CMK (cell line): ENCODE measurements at regions not wholly inside any gene's neighbourhood (a gene's known extent, or its start where the extent isn't known, plus 50 kb on each side); places are given as distances from the start of the nearest gene placed in this dataset.

Source experiments
- DNase-seq: peaks from one replicate; pipeline ENCODE4 v3.0.0-alpha.2; 2010; ENCODE audit warnings: low read depth

- no peak for DNase-seq
These were observed 893.5 kb downstream of the TRIML1 start for GRCh38 chr4:189032606-189033338.

DNA sequence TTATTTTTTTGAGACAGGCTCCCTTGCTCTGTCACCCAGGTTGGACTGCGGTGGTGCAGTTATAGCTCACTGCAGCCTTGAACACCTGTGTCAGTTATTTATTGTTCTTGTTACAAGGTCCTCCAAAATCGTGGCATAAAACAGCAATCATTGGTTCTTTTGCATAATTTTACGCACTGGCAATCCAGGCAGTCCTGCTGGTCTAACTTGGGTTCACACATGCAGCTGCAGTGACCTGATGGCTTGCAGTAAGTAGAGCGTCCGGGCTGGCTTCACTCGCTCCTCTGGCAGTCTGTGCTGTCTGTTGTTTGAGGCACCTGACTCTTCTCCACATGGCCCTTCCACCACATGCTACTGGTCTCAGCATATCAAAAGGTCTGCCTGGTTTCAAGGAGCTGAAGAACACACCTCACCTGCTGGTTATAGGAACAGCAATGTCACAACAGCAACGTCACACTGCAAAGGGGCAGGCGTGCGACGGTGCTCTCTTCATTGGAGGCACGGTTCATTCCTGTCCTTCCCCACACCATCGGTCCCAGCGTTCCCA lies 894.6 kb downstream of the TRIML1 start:
- no peak for DNase-seq

- no peak for DNase-seq
These were observed 895.9 kb downstream of the TRIML1 start for GRCh38 chr4:189035091-189035490.

DNA sequence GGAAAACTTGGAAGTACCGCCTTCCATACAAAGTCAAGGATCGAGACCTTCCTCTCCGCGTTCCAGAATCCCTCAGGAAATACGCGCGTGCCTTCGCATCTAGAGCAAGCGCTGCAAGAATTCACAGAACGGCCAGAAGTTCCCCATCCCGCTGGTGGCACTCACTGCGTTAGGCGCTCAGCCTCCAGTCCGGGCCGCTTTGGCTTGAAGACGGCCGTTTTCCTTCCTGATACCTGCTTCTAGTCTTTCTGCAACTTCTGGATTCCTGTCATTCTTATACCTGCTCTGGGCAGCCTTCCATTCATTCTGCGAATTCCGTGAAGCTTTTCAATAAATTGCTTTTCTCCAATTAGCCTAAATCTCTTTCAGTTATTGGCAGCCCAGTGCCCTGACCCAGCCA lies 896.4 kb downstream of the TRIML1 start:
- no peak for DNase-seq

DNA sequence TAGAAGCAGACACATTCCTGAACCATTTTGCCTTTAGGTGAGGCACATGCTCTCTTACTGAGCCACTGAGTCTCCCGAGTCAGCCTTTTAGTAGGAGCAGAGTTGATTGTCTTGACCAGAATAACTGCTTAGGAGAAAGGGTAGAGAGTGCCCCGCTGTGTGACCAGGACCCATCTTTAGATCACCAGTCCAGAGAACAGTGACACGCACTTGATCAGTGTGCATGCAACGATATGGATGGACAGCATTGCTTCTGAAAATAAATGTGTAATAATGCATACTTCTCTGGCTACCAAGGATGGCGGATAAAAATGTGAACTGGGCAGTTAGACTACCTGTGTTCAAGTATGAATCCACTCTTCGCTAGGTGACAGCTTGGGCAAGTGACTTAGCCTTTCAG lies 897.7 kb downstream of the TRIML1 start:
- DNase-seq, result no peak

- no peak for DNase-seq
These were observed 894.0 kb upstream of the FRG1 start for GRCh38 chr4:189046642-189047041.

GRCh38 chr4:189048119-189048518 lies 892.6 kb upstream of the FRG1 start:
- DNase-seq, result no peak

GRCh38 chr4:189049682-189050081 lies 891.0 kb upstream of the FRG1 start:
- no peak for DNase-seq

GRCh38 chr4:189050643-189051042 lies 890.0 kb upstream of the FRG1 start:
- no peak for DNase-seq

- no peak for DNase-seq
These were observed 887.1 kb upstream of the FRG1 start for GRCh38 chr4:189053621-189054020.

- DNase-seq, result no peak
These were observed 880.6 kb upstream of the FRG1 start for GRCh38 chr4:189060104-189060503.

DNA sequence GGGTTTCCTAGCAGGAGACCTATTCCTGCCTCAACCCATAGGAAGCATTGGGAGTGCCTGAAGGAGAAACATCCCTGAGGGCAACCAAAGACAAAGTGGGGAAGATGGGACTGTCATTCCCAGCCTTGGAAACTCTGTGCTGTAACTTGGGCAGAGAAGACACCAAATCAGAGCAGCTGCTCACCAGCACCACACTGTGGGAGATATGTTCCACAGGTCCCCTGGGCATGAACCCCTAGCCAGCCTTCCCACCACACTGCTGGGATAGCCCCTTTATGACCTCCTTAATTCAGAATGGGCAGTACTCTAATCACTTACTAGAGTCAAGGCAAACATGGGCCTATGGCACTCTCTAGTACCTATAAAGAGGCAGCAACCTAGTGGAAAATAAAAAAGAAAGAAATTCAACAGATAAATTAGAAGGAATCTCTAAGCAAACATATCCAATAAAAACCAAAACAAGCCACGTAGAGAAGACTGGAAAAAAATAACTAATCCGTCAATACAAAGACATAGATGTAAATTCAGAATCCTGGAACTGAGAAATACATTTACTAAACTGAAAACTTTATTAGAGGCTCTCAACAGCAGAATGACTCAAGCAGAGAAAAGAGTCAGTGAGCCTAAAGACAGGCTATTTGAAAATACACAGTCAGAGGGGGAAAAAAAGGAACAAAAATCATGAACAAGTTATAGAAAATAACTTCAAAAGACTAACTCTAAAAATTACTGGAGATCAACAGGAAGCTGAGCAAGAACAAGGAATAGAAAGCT lies 878.4 kb upstream of the FRG1 start:
- no peak for DNase-seq

DNA sequence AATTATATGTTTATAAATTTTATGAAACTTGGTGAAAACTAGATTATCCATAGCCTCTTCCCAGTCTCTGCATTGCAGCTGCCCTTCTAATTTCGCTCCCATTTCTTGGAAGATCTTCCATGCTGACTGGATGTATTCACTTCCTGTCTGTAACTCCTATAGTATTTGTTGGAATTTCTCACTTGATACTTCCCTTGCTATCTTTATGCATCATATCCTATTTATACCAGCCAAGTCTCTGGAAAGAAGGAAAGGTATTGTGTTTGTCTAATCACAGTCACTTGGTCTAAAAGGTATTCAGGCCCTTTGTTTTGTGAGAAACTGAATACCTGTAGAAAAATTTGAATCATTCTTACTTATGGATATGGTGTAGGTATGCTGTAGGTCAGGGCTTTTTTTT lies 870.9 kb upstream of the FRG1 start:
- DNase-seq, result no peak

DNA sequence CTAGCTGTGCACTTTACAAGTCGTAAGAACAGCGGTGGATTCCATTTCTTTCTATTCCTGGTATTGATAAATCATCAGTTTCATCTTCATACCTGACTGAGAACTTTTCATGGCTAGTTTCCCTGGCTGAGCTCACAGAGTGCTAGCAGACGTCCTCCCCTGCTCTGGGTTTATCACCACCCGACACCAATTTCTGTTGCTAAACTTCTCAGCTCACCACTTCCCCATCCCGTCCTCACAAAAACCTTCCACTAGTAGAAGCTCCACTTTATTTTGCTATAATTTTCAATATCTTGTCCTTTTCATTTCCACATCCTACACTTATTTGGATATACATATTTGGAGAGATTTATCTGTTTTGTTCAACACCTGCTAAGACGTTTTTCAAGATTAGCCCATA lies 869.4 kb upstream of the FRG1 start:
- DNase-seq, result no peak

DNA sequence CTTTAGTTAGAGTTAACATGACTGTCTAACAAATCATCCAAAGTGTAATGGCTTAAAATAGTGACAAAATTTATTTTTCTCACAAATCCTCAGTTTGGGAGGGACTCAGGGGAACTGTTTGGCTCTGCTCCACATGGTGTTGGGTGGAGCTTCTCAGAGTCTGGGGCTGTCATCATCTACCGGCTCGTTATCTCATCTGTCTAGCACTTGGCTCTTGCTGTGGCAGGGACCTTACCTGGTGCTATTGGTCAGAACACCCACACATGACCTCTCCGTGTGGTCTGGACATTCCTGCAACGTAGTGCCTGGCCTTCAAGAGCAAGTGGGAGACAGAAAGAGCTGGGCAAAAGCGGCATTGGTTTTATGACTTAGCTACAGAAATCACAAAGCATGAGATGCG lies 866.9 kb upstream of the FRG1 start:
- no peak for DNase-seq

GRCh38 chr4:189081826-189082225 lies 858.8 kb upstream of the FRG1 start:
- no peak for DNase-seq

- DNase-seq, result no peak
These were observed 856.9 kb upstream of the FRG1 start for GRCh38 chr4:189083769-189084168.

- DNase-seq, result no peak
These were observed 856.0 kb upstream of the FRG1 start for GRCh38 chr4:189084671-189085070.

DNA sequence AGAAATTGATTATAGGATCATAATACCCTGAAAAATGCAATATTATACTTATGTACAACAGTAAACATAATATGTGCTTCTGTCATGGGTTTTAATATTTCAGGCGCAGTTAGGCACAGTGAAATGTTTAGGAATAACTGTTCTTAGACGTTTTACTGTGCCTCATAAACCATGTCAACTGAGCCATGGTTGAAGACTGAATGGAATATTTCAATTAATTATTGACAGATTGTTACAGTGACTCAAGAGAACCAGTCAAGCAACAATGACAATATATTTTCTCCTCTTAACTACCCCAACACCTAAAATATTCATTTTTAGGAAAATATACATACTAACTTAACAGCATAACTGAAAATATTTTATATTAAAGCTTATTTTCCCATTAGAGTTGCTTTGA lies 852.7 kb upstream of the FRG1 start:
- no peak for DNase-seq

DNA sequence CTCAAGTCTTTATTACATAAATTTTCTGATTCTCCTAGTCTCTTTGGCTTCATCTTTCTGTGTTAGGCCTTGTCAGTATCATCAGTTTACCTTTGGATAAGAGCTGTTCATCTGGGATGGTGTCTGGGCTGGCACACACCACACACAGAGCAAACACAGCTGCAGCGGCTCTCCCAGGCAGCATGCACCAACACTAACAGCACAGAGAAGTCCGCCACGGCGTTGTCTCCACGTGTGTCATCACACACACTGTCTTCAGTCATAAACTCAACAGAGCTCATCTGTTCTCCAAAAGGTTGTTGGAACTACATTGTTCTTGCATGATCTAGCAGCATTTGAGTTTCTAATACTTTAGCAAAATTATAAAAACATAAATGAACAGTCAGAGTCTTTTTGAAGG lies 851.9 kb upstream of the FRG1 start:
- DNase-seq, result no peak

DNA sequence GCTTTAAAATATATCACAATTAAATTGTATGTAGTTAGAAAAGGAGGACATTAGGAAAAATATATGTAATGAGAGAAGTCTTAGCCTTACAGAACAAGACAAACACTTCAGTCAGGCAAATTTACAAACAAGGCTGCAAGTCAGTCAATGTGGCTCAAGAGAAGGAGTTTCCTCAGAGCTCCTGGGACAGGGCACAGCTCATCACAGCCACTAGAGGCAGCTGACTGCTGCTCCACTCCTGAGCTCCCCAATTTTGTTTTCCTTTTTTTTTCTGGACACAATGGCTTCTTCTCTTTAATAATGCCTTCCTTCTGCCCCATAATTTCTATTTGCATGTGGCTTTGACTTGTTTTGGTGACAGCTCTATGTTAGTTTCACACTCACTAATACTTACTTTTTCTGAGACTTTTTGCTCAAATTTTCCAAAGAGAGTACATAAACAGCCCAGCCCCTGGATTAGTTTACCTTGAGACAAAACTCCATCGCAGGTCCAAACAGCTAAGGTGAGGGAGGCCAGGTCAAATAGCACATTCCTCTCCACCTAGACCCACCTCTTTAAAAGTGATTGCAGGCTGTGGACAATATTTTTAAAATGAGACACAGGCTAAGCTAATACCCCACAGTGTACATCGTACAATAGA lies 850.4 kb upstream of the FRG1 start:
- no peak for DNase-seq

- no peak for DNase-seq
These were observed 848.1 kb upstream of the FRG1 start for GRCh38 chr4:189092581-189092980.

DNA sequence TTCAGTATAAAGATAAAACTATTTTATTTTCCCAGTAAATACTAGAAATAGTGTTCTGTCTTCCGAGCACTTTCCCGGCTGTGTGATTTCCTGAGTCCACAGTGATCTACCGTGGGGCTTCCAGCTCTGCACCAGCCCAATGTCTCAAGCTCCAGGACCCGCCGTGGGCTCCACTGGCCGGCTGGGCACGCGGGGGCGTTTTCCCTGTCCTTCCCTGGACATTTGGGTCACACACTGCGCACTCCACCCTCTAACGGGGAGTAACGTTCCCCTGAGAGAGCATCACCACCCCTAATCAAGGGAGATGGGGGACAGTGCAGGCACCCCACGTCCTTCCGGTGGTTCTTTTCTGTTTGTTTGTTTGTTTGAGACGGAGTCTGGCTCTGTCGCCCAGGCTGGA lies 844.6 kb upstream of the FRG1 start:
- DNase-seq, result no peak
